Astrocyte of the cerebellum (primary cell): ENCODE measurements at regions not wholly inside any gene's neighbourhood (a gene's known extent, or its start where the extent isn't known, plus 50 kb on each side); places are given as distances from the start of the nearest gene placed in this dataset.

Experiments
- DNase-seq: peaks from one replicate; pipeline ENCODE4 v3.0.0-alpha.2; 2011; ENCODE audit warnings: low read depth
- H3K4me3 ChIP-seq: 2 replicates; pipeline ENCODE4 v1.5.1; 2011; ENCODE audit warnings: mild to moderate bottlenecking, low read depth, low read length, moderate library complexity
- in situ Hi-C: cut with HindIII; loops from 2 replicates; pipeline ENCODE4 v1.10.0; 2017; ENCODE audit warnings: low sequenced_read_pairs
- TF ChIP-seq, protein P1 (sequence below): IDR thresholded peaks from 2 replicates; pipeline ENCODE4 v1.5.1; 2012; ENCODE audit warnings: low read length, low read depth, moderate library complexity, mild to moderate bottlenecking; ENCODE audit errors: missing control alignments

- no peak overlapping the region for H3K4me3 ChIP-seq
- in situ Hi-C loops: no loop called here
- TF ChIP-seq, protein P1, sequence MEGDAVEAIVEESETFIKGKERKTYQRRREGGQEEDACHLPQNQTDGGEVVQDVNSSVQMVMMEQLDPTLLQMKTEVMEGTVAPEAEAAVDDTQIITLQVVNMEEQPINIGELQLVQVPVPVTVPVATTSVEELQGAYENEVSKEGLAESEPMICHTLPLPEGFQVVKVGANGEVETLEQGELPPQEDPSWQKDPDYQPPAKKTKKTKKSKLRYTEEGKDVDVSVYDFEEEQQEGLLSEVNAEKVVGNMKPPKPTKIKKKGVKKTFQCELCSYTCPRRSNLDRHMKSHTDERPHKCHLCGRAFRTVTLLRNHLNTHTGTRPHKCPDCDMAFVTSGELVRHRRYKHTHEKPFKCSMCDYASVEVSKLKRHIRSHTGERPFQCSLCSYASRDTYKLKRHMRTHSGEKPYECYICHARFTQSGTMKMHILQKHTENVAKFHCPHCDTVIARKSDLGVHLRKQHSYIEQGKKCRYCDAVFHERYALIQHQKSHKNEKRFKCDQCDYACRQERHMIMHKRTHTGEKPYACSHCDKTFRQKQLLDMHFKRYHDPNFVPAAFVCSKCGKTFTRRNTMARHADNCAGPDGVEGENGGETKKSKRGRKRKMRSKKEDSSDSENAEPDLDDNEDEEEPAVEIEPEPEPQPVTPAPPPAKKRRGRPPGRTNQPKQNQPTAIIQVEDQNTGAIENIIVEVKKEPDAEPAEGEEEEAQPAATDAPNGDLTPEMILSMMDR: no peak
- no peak for DNase-seq
These were observed 97.1 kb downstream of the ARF6 start for GRCh38 chr14:49989966-49990365.

DNA sequence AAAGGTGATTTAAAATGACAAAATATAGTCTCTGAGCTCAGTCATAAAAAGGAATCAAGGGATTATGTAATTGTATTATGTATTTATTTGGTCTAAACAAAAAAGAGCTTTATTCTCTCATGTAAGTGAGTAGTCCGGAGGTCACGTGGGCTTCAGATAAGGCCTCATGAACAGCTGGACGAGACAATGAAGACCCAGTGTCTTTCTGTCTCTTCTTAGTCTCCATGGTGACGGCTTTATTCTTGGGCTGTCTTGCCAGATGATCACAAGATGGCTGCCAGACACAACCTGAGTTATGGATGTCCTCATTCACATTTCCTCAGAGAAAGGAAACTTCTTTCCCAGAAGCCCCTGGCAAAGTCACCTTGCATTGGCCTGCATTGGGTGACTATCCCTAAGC is 98.6 kb downstream of the ARF6 start:
- TF ChIP-seq, protein P1: no peak
- no peak for DNase-seq
- in situ Hi-C loops: no loop called here
- no peak overlapping the region for H3K4me3 ChIP-seq

GRCh38 chr14:49992036-49992435 is 99.2 kb downstream of the ARF6 start:
- in situ Hi-C loops: no loop called here
- TF ChIP-seq, protein P1: no peak
- no peak for DNase-seq
- H3K4me3 ChIP-seq: no peak overlapping the region

DNA sequence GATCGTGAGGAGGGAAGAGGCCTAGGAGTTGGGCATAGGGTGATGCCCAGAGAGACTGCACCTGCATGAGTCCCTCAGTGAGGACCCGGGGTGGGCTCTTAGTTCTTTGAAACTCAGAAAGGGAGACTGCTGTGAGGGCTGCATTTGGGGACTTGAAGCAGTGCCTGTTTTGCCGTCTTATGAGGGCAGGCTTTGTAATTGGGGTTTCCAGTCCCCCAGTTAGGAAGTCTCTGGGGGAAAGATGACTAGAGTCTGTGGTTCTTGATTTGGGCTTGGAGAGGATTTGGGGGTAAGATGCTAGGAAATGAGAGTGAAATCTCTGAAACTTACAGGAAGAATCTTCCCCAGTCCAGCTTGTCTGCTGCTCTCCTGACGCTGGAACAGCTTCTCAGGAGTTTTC is 99.6 kb downstream of the ARF6 start:
- TF ChIP-seq, protein P1: no peak

GRCh38 chr14:49992901-49993339 is 100.0 kb downstream of the ARF6 start:
- no peak overlapping the region for H3K4me3 ChIP-seq
- TF ChIP-seq, protein P1: no peak
- no peak for DNase-seq
- in situ Hi-C loops: no loop called here

More for the DNA sequence above, 99.6 kb downstream of the ARF6 start:
- in situ Hi-C loops: no loop called here
- no peak for DNase-seq
- H3K4me3 ChIP-seq: no peak overlapping the region

GRCh38 chr14:49993565-49993964 is 100.7 kb downstream of the ARF6 start:
- no peak overlapping the region for H3K4me3 ChIP-seq
- in situ Hi-C loops: no loop called here
- DNase-seq: no peak
- TF ChIP-seq, protein P1: no peak
